ENCODE measurements at regions not wholly inside any gene's neighbourhood (a gene's known extent, or its start where the extent isn't known, plus 50 kb on each side); places are given as distances from the start of the nearest gene placed in this dataset.

DNA sequence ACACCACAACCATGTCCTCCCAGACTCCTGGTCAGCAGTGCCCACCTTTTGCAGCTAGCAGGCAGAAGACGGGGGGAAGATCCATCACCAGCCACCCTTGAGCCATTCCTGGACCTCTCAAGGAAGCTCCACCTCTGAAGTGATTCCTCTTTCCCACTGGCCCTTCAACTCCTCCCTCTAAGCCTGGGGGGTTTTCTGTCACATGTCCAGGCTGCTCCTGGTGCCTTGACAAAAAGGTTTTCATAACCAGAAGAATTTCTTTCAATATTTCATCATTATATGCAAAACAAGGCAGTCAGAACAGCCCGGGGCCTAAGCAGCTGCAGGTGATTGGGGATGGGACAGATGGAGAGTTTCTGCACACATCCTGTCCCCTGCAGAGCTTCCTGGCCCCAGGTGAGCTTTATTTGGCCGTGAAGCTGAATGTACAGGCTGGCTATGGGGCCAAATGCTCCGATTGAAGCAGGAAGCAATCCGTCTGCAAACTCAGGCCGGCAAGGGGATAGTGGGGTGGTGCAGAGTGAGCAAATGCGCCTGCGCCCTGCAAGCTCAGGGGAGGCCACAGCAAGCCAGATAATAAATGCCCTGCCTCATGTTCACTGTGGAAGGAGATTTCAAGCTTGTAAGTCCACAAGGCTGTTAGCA, 173.5 kb downstream of the C5orf15 start:
- no peaks in the 10 kb centered on the region for H3K4me1 ChIP-seq
- in situ Hi-C loops (cut with MboI; ENCODE audit: low pct_ligation_motif_present in 1 of 4, low pct_unique_long_range_greater_than_20kb in 1 of 4, low sequenced_read_pairs in 3 of 4) (no loop called here), intact Hi-C loops (cut with DNase I; ENCODE audit: low total_unique reads) (no loop called here)
- no peak overlapping the region for H3K4me3 ChIP-seq
- no peaks in the 10 kb centered on the region for H3K36me3 ChIP-seq
- no peak for DNase-seq
- no peak overlapping the region for H3K27ac ChIP-seq
- 57 to 82% methylated on average over 5 to 8 of the region's 8 CpGs for WGBS, 2 donors (ENCODE audit: low coverage in 1 of 2)
- no peaks in the 10 kb centered on the region for H3K27me3 ChIP-seq
- TF ChIP-seq POLR2AphosphoS5 (IDR thresholded peaks at IDR 0.05) (no peak), CTCF (IDR thresholded peaks at IDR 0.05) (no peak), POLR2A (IDR thresholded peaks at IDR 0.05) (no peak), EP300 (IDR thresholded peaks at IDR 0.05; ENCODE audit: low read depth) (no peak)
- H3K9me3 ChIP-seq, result no peaks in the 10 kb centered on the region

DNA sequence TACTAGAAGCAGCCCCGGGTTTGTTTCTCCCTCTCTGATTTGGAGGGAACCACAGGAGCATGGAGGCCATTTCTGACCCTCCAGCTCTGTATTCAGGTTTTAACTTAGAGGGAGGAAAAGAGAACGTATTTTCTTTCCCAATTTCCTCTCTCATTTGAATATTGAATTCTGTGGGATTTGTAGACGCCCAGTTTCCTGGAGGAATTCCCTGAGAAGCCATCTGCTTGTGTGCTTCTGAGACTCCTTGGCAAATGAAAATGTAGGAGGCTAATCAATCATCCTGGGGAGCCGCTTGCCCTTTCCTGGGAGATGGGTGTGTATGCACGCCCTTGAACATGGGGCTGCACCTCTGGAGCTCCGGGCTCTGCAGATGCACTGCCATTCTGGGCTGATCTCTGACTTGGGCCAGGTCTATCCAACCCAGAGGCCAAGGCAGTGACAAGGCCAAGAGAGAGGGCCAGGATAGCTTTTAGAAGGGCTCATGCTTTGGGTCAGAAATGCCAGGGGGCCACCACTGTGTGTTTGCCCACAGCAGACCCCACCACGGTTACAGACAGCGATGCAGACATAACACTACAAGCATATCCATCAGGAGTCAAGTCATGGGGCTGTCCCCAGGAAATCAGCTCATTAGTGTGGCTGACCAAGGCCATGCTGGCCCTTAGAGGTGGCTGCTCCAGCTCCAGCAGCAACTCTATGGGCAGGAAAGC, 174.5 kb downstream of the C5orf15 start:
- WGBS, 2 donors (ENCODE audit: low coverage in 1 of 2), result 87 to 100% methylated on average over 1 to 8 of the region's 8 CpGs
- Histone ChIP-seq H3K4me1 (no peaks in the 10 kb centered on the region), H3K4me3 (no peak overlapping the region), H3K27ac (no peak overlapping the region), H3K36me3 (no peaks in the 10 kb centered on the region), H3K27me3 (no peaks in the 10 kb centered on the region), H3K9me3 (no peaks in the 10 kb centered on the region)
- in situ Hi-C loops (cut with MboI; ENCODE audit: low pct_ligation_motif_present in 1 of 4, low pct_unique_long_range_greater_than_20kb in 1 of 4, low sequenced_read_pairs in 3 of 4), result no loop called here
- TF ChIP-seq CTCF (IDR thresholded peaks at IDR 0.05) (no peak), POLR2A (IDR thresholded peaks at IDR 0.05) (no peak), EP300 (IDR thresholded peaks at IDR 0.05; ENCODE audit: low read depth) (no peak), POLR2AphosphoS5 (IDR thresholded peaks at IDR 0.05) (no peak)
- no peak for DNase-seq
- intact Hi-C loops (cut with DNase I; ENCODE audit: low total_unique reads), result no loop called here

DNA sequence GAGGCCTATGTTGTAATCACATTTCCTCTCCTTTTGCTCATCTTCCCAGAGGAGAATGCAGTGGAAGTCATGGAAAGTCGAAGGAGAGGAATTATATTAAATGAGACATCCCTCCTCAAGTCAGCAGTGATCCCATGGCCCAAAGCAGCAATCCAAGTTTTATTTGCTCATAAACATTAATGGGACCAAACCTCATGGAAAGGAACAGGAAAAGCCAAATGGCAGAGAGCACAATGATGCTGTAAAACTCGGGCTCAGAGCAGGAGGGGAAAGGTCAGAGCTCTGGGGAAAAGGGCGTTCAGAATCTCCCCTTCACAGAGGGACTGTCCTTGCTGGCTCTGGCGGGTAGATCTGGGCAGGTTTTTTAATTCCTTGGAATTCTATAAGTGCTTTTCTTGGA, 175.8 kb downstream of the C5orf15 start:
- Histone ChIP-seq H3K4me3 (no peak overlapping the region), H3K36me3 (no peaks in the 10 kb centered on the region), H3K27ac (no peak overlapping the region), H3K9me3 (no peaks in the 10 kb centered on the region), H3K27me3 (no peaks in the 10 kb centered on the region), H3K4me1 (no peaks in the 10 kb centered on the region)
- 25 to 26% methylated on average over 4 of the region's 4 CpGs for WGBS, 2 donors (ENCODE audit: low coverage in 1 of 2)
- peak; percentile 14 for DNase-seq
- intact Hi-C loops (cut with DNase I; ENCODE audit: low total_unique reads), result no loop called here
- in situ Hi-C loops (cut with MboI; ENCODE audit: low pct_ligation_motif_present in 1 of 4, low pct_unique_long_range_greater_than_20kb in 1 of 4, low sequenced_read_pairs in 3 of 4), result no loop called here
- TF ChIP-seq EP300 (IDR thresholded peaks at IDR 0.05; ENCODE audit: low read depth), result no peak

DNA sequence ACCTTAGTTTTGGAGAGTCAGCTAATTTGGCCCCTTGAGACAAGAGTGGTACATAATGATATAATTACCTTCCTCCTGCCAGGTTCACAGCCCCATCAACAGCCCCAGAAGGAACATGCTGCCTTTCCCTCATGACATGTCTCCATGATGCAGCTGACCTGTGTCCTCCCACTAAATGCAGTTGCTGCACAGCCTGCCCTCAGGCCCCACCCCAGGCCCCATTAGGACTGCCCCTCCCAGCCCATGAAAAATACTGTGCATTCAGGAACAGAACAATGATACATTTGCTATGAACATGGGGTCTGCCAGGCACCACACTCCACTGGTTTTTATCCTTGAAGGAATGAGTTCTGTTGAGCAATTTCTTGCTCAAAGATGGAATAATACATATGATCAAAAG, 176.4 kb downstream of the C5orf15 start:
- Histone ChIP-seq H3K4me3 (no peak overlapping the region), H3K9me3 (no peaks in the 10 kb centered on the region), H3K4me1 (no peaks in the 10 kb centered on the region), H3K27me3 (no peaks in the 10 kb centered on the region), H3K36me3 (no peaks in the 10 kb centered on the region), H3K27ac (no peak overlapping the region)
- in situ Hi-C loops (cut with MboI; ENCODE audit: low pct_ligation_motif_present in 1 of 4, low pct_unique_long_range_greater_than_20kb in 1 of 4, low sequenced_read_pairs in 3 of 4), result no loop called here
- DNase-seq, result no peak
- intact Hi-C loops (cut with DNase I; ENCODE audit: low total_unique reads), result no loop called here
- TF ChIP-seq POLR2AphosphoS5 (IDR thresholded peaks at IDR 0.05), result no peak
- TF ChIP-seq POLR2A (IDR thresholded peaks at IDR 0.05), result no peak
- no peak for TF ChIP-seq EP300 (IDR thresholded peaks at IDR 0.05; ENCODE audit: low read depth)
- no peak for TF ChIP-seq CTCF (IDR thresholded peaks at IDR 0.05)
